HS-5 (cell line): ENCODE measurements at regions not wholly inside any gene's neighbourhood (a gene's known extent, or its start where the extent isn't known, plus 50 kb on each side); places are given as distances from the start of the nearest gene placed in this dataset.

Source experiments
- DNase-seq: peaks from one replicate; pipeline ENCODE4 v3.0.0-alpha.2; 2012; ENCODE audit warnings: low read depth

DNA sequence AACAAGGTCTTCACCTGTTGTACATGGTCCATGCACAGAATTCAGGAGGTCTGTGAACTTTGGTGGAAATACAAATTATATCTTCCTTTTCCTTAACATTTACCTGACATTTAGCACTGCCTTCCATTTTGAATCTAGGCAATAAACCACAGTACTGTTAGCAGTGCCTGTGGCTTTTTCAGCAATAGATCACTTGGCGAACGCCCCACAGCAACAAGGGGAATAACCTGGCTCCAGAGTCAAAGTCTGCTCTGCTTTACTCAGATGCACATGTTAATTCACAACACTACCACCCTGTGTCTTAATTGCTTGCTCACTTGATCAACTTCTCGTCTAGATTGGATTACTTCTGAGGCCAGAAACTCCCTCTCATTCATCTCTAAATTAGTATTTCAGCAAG lies 414.6 kb upstream of the PROK2 start:
- DNase-seq: no peak

DNA sequence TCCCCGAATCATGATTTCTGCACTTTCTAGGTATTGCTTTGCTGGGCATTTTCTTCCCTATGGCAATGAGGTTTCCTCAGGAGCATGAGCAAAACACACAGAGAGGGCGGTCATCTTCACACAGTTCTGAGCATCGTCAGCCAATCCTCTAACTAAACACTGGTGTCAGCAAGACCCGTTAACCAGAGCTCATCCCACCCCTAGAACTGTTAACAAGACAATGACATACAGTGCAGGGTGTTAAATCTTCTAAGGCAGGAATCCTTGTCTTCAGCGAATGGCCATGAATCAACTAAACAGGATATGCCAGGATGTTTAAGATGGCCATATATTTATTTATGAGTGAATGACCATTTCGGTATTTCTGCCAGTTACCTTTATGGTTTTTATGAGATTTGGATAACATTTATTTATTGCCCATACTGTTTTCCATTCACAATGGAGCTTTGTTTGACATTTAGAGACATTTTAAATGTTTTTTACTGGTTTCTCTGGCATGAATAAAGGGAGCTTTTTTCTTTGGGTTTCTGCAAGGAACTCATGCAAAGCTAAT lies 411.5 kb upstream of the PROK2 start:
- DNase-seq: no peak

DNA sequence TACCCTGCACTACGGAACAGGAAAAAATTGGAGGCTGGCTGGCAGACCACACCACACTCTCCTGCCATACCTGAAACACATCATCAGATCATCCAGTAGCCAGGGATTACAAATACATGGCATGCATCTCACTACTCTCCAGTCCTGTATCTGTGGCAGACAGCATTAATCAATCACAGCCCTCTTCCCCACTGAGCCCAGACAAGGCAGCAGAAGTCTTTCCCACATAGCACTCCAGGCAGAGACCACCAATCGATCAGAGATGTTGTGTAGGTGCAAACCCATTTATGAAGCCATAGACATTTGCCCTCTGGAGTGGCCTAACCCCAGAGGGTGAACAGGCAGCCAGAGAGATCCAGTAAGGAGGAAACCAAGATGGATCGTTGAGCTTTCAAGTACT lies 410.9 kb upstream of the PROK2 start:
- DNase-seq: no peak

DNA sequence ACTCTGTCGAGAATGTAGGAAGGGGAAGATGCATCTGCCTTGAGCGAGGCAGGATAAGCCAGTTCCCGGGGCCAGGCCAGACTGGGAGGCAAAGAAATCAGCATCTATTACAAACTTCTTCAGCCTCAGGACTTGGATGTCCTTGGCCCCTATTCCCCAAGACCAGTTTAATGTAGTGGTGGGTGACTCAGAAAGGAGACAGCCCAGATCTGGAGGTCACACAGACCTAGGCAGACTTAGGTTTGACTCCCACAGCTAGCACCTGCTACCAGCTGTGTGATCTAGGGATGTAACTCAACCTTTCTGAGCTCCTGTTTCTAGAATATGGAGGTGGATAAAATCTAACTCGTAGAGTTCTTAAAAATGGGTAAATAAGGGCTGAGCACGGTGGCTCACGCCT lies 409.5 kb upstream of the PROK2 start:
- no peak for DNase-seq

DNA sequence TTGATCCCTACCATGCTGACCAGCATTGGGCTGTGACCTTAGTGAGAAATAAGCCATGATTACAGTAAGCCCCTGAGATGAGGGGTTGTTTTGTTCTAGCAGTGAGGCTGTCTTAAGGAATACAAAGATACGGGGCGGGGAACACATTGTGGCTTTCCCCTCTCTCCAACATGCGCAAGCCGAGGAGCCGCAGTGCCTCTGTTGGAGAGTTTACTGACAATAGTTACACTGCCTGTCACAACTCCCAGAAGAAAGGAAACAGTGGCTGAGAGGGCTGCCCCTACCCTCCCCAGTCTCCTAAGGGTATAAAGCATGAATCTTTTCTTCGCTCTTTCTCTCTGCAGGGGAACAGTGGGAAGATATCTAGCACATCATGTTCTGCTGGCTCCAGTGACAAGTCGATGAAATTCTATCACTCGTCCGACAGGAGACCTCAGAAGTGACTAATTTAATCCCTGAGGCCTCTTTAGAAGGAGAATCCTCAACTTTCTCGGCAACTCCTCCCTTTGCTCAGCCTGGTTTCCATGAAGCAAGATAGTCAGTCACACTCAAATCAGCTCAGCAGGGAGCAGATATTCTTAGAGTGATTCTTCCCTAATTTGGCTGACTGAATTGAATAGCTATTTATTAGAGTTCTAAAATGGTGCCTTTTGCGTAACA lies 409.0 kb upstream of the PROK2 start:
- DNase-seq: no peak

DNA sequence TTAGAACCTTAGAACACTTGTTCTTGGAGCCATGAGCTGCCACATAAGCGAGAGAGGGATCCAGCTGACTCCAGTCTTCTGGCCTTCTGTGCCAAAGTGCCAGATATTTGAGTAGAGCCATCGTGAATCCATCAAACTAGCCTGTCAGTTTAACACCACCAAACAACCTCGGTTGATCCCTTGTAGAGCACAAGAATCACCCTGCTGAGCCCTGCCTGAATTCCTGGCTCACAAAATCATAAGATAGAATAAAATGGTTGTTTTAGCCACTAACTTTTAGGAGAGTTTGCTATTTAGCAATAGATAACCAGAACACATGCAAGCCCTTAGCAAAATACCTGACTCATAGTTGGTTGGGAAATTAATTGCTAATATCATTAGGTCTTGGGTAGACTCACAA lies 407.6 kb upstream of the PROK2 start:
- no peak for DNase-seq

DNA sequence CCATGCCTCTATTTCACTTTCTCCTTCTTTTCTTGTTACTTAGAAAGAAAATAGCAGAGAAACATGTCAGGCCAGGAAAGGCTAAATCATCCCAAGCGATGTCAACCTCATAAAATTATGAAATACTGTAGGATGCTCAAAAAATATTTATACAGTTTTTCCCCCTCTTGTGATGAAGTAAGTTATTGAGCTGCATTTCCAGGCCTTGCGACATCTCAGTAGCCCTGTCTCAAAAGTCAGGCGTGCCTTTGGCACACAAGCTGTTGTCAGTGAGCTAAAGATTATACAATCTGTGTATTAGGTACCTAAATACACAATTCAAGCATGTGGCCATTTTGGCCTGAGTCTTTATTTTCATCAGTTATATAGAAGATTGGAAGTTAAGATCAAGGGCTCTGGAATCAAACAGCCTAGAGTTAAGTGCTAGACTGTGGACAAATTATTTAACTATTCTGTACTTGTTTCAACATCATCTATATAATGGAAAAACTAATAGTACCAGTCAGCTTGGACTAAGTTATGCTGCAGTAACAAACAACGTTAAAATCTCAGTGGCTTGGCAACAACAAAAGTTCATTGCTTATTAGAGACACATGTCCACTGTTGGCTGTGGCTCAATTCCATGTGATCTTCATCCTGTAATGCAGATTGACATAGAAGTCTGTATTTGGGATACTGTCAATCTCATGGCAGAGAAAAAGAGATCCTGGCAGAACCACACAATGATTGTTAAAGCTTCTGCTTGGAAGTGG lies 406.4 kb upstream of the PROK2 start:
- DNase-seq: no peak

DNA sequence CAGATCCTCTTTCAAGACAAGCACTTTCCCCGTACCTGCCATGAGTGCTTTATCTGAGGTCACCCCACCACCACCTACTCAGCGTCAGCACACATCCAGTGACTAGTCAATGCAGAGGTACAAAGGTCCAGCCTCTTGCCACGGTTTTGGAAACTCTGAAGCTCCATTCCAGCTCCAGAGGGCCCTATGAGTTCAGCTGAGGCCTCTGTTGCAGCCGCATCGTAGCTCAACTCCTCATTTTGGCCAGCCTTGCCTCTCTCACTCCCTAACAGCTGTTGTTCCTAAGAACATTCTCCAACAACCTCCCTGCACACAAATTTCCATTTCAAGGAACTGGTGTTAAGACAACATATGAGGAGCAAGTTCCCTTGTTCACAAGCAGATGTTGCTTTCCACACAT lies 405.1 kb upstream of the PROK2 start:
- no peak for DNase-seq

DNA sequence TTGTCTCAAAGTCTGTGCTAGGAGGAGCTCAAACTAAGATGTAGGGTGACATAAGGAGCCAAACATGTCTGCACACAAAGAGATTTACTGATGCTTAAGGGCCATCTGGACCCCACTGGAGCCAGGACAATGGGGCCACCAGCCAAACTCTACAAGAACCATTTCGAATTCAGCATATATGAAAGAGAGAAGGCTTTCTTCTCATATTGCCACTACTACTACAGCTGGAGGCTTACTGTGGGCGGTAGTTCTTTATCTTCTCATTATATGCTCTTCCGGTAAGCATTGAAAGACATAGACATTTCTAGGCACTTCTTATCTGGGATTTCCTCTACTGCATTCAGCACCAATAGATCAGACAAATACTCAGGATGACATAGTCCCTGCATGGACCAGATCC lies 404.4 kb upstream of the PROK2 start:
- DNase-seq: no peak

DNA sequence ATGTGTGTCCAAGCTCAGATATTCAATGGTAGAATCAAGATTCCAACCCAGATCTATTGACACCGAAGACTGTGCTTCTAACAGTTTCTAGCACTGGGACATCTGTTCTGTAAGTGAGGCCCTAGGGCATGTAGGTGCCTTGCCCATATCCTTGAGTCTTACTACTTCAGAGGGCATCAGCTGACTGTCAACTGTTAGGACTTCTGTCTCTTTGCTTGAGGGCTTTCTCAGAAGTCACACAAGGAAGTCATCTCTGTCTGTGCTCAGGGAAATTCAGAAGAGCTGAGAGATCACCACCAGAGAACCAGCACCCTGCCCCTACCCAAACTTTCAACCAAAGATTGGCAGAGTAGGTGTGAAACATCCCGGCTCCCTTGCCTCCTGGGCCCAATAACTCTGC lies 403.6 kb upstream of the PROK2 start:
- DNase-seq: no peak

DNA sequence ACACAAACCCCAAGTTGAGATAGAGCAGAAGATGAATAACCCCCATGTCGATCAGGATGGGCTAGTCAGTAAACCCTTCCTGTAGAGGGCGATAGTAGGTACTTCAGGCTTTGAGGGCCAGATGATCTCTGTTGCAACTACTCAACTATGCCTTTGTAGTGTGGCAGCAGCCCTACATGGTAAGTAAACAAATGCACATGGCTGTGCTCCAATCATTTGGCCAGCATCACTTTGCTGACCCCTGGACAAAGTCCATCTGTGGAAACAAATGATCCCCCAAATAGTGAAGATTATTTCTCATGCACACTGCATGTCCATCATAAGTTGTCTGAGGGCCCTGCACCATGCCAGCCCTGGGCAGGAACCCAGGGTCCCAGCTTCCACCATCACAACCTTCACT lies 402.2 kb upstream of the PROK2 start:
- no peak for DNase-seq

DNA sequence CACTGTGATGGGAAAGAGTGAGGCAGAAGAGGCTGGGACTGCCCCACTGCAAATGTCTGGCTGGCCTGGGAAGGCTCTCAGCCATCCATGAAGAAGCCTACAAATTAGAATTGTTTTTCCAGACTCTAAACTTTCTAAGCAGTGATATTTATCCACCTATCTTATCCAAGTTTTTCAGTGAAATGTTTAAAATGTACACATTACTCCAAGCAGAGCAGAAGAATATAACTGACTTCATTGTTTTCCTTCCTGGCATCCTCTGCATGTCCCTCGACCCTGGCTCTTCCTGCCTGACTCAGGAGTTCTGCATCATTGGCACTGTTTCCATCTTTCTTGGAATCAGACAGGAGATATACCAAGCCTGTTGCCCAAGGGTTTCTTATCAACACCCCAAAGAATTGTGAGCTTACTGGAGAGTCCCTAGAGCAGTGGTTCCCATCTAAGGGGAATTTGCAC lies 401.5 kb upstream of the PROK2 start:
- DNase-seq: peak; percentile 44

DNA sequence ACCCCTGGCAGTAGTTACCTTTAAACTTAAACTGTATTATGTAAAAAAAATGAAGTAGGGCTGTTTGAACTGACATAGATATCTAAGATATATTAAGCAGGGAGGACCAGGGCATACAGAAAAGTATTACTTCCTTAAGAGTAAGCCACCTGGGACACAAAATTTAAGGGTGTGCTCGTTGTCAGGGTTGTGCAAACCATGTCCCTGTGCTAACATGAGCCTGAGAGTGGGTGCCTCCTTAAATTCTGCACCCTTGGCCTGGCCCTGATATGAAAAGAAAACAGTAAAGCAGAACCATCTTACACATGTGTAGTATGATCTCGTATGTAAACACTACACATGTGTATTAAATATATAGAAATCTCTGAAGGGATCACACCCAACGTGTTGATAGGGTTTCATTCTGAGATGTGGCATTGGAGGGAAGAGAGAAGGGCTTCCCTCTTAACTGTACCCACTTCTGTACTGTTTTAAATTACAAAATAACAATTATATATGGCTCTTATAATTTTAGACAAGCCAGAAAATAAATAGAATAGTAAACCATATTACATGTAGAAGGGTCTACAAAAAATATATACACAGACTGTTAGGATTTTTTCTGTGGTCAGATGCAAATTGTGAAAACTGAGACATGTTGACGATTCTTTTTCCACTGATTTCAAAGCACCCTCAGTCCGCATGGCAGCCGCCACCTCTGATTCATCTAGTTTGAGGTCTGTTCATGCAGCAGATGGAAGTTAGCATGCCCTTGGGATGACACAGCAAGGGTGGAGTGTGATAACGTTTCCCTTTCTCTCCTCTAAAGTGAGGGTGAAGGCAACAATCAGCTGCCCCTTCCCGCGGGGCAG lies 400.8 kb upstream of the PROK2 start:
- peak; percentile 80 for DNase-seq

DNA sequence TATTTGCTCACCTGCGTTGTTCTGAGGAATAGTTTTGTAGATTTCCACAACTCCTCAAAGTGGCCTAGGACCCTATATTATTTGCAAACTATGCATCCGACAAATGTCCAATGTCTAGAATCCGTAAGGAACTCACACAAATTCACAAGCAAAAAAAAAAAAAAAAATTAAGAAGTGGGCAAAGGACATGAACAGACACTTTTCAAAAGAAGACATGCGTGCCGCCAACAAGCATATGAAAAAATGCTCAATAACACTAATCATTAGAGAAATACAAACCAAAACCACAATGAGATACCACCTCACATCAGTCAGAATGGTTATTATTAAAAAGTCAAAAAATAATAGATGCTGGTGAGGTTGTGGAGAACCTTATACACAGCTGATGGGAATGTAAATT lies 398.5 kb upstream of the PROK2 start:
- DNase-seq: no peak

DNA sequence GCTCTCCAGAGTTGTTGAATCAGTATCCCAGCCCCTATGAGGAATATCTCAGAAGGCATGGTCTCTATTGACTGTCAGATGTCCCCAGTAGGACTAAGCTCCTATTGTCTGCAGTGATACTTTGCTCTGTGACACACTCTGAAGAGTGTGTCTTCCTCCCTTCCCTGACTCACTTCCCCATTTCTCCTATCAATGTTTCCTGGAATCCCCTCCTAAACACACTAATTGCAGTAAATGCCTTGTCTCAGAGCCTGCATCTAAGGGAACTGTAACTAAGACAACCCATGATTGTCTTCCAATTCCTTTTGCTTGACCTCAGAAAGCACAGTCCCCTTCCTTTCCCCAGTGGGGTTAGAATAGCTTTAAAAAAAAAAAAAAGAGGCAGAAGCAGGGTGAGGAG lies 397.3 kb upstream of the PROK2 start:
- no peak for DNase-seq

DNA sequence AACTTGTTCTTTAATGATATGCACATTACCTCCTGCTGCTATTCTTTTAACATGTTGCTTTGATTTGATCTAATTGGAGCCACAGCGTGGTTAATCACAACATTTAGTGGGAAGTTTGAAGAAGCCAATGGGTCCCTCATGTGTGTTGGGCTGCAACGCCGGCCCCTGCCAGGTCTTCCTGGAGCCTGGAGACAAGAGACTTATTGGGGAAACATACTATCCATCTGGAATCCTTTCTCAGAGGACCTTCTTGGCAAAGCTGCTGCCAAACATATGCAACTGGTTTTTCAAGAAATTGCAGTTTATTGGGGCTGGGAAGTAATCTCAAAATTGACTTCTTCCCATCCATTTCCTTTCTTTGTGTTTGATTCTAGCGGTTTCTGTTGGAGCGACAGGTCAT lies 396.3 kb upstream of the PROK2 start:
- DNase-seq: no peak

DNA sequence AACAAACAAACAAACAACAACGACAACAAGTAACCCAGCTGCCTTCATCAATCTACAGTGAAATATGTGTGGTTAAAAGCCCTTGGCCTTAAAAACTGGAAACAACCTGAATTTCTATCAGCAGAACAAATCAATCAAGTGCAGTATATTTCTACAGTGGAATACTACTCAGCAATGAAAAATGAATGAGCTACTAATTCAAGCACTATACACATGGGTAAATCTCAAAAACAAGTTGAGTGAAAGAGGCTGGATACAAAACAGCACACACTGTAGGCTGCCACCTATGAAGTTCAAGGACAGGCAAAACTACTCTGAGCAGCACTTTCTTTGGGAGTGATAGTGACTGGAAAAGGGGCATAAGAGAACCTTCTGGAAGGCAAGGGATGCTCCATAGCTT lies 395.5 kb upstream of the PROK2 start:
- DNase-seq: no peak

DNA sequence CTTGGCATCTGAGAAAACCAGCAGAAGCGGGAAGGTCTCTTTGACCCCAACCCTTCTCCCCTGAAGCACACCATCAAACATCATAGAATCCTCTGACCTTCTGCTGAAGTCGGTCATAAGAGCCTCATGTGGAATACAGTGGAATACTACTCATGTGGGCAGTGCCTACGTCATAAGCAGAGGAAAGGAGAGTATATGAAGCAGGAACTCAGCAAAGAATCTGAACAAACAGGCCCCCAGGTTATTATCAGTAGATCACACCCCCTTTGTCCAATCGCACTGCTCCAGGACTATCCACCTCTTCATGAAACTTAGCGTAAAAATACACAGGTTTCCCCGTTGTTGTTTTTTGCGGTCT lies 394.1 kb upstream of the PROK2 start:
- DNase-seq: no peak

DNA sequence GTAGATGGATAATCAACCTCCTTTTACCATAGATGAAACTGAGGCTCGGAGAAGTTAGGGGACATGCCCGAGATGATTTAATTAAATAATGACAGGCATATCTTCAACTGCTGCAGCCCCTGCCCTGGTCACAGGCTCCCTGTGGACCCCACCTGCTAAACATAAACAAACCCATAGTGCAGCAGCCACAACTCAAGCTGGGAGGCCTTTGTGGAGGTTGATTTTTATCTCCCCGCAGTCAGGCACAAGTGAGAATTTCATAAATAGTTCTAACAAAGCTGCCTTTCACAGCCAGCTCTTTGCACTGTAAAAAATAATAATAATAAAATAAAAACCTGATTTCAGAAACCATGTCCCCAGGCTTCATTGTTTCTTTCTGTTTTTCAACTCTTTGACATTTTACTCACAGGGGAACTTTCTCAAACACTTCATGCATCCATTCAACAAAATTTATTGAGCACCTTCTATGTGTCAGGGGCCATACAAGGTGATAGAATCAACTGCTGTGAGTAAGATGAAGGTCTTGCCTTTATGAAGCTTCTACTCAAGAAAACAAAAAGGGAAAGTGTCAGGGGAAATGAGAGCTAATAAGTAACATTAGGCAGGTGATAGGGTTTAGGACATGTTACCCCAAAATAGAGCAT lies 393.6 kb upstream of the PROK2 start:
- DNase-seq: no peak

DNA sequence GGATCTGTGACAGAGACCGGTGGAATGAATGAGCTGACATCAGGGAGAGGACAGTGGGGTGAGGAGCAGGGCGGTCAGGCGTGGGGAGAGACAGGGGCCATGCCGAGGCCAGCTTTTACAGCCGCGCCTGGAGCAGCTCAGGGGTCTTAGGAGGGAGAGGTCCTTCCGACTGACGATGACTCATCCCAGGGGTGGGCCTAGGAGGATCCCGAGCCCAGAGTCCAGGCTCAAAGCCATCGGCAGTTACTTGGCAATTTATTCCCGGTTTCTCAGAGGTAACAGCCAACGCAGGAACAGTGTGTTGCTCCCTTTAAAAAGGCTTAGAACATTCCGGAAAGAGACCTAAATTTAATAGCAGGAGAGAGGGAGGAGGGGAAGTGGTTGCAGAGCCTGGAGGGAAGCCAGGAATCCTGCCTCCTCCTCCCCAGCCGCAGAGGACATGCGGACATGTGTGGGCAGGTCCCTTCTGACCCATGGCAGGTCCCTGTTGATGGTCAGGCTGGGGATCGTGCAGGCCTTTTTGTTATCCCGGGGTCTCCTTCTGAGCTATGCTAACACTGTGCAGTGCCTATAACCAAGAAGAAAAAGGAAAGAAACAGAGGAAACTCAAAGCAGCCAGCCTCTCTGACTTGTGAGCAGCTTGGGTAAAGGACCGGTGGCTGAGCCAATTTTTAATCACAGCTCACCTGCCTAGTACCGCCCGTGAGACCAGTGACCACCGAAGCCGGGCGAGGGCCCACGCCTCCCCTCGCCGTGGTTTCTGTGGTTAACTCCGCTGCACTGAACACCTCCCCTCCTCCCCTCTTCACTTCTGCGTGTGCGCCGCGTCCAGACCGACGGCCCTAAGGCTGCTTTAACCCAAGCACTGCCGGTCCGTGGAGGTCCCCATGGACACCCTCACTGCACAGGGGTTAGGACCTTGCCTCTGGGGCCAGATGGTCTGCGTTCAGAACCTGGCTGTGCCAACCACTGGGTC lies 392.4 kb upstream of the PROK2 start:
- DNase-seq: no peak

DNA sequence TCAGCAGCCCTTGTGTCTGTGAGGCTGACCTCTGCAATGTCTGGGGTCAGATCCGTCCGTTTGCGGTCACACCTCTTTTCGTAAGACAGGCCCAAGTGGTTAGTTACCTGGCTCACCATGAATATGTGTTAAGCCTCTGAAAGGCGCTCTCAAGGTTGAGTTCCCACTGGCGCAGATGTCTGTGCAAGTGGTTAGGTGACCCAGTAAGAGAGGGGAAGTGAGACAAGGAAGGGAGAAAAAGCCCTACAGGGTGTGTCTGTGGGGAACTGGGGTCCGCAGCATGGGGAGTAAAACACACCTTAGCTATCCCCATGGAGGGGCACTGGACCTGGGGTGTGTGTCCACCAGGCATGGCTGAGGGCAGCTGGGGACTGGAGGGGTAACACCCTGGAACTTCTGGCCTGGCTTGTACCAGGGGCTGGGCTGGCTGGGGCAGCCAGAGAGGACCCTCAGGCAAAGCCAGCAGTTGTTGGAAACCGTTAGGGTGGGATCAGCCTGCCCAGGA lies 391.6 kb upstream of the PROK2 start:
- DNase-seq: no peak
